ENCODE measurements at regions not wholly inside any gene's neighbourhood (a gene's known extent, or its start where the extent isn't known, plus 50 kb on each side); places are given as distances from the start of the nearest gene placed in this dataset.

DNA sequence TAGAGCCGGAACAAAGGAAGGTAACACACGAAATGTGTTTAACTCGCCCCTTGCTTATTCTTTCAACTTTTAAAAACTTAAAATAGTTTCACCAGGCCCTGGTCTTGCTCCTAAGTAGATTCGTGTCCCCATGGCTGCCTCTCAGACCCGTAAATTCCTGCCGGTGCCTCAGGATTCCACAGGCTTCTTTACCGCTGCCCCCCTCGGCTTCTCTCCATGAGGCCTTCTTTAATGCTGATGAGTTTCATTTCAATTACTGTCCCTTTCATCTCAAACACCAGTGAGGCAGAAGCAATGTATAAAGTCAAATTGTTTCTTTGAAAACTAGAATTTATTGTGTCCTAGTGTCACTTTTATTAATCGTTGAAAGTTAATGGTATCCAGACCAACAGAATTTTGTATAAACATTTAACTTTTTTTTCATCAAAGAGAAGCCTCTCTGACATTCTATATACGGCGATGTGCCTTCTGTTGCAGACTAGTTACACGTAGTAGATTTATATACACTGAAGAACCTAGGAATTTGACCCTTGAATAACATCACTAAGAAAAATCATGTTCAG is 225.2 kb downstream of the C7orf25 start:
- Histone ChIP-seq H3K4me1 (ENCODE audit: control insufficient read depth, insufficient read depth, low read length) (no peaks in the 10 kb centered on the region), H3K27me3 (ENCODE audit: control insufficient read depth, insufficient read depth, low read length) (no peaks in the 10 kb centered on the region), H3K27ac (ENCODE audit: low read length) (no peak overlapping the region), H3K9me3 (ENCODE audit: control insufficient read depth, insufficient read depth, low read depth, low read length) (no peaks in the 10 kb centered on the region), H3K36me3 (ENCODE audit: control insufficient read depth, insufficient read depth, low read length) (no peaks in the 10 kb centered on the region), H3K4me3 (ENCODE audit: low read depth in 2 of 2, low read length in 2 of 2) (no peak overlapping the region)
- in situ Hi-C loops (cut with HindIII; ENCODE audit: low pct_unique_long_range_greater_than_20kb, low sequenced_read_pairs) (no loop called here), intact Hi-C loops (cut with micrococcal nuclease; ENCODE audit: unreplicated experiment) (no loop called here)
- ATAC-seq: no peak
- ChIA-PET CTCF (no interaction called here), POLR2A (no interaction called here)
- BruUV-seq (replicated peaks): no TSS peak
- no peak for DNase-seq (ENCODE audit: low read depth, low spot score)
- TF ChIP-seq REST (IDR thresholded peaks at IDR 0.05; ENCODE audit: insufficient read depth in 1 of 2, low read depth in 2 of 2, low read length in 1 of 2): no peak

GRCh38 chr7:42685911-42686310 is 226.0 kb downstream of the C7orf25 start:
- ATAC-seq: no peak
- no TSS peak for BruUV-seq (replicated peaks)
- H3K4me3 ChIP-seq (ENCODE audit: low read depth in 2 of 2, low read length in 2 of 2): no peak overlapping the region
- no peak overlapping the region for H3K27ac ChIP-seq (ENCODE audit: low read length)
- H3K27me3 ChIP-seq (ENCODE audit: control insufficient read depth, insufficient read depth, low read length): no peaks in the 10 kb centered on the region
- H3K36me3 ChIP-seq (ENCODE audit: control insufficient read depth, insufficient read depth, low read length): no peaks in the 10 kb centered on the region
- DNase-seq (ENCODE audit: low read depth, low spot score): no peak
- in situ Hi-C loops (cut with HindIII; ENCODE audit: low pct_unique_long_range_greater_than_20kb, low sequenced_read_pairs): no loop called here
- intact Hi-C loops (cut with micrococcal nuclease; ENCODE audit: unreplicated experiment): no loop called here
- no peaks in the 10 kb centered on the region for H3K4me1 ChIP-seq (ENCODE audit: control insufficient read depth, insufficient read depth, low read length)
- no peaks in the 10 kb centered on the region for H3K9me3 ChIP-seq (ENCODE audit: control insufficient read depth, insufficient read depth, low read depth, low read length)
- ChIA-PET CTCF (no interaction called here), POLR2A (no interaction called here)
- TF ChIP-seq SIN3A (IDR thresholded peaks at IDR 0.05; ENCODE audit: borderline replicate concordance, insufficient read depth, low read depth, low read length) (no peak), POLR2AphosphoS5 (IDR thresholded peaks at IDR 0.05; ENCODE audit: low read depth, low read length) (no peak), REST (IDR thresholded peaks at IDR 0.05; ENCODE audit: insufficient read depth in 1 of 2, low read depth in 2 of 2, low read length in 1 of 2) (no peak), TCF7L2 (IDR thresholded peaks at IDR 0.05; ENCODE audit: low read depth, low read length) (no peak)
- TF ChIP-seq, protein P1, sequence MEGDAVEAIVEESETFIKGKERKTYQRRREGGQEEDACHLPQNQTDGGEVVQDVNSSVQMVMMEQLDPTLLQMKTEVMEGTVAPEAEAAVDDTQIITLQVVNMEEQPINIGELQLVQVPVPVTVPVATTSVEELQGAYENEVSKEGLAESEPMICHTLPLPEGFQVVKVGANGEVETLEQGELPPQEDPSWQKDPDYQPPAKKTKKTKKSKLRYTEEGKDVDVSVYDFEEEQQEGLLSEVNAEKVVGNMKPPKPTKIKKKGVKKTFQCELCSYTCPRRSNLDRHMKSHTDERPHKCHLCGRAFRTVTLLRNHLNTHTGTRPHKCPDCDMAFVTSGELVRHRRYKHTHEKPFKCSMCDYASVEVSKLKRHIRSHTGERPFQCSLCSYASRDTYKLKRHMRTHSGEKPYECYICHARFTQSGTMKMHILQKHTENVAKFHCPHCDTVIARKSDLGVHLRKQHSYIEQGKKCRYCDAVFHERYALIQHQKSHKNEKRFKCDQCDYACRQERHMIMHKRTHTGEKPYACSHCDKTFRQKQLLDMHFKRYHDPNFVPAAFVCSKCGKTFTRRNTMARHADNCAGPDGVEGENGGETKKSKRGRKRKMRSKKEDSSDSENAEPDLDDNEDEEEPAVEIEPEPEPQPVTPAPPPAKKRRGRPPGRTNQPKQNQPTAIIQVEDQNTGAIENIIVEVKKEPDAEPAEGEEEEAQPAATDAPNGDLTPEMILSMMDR (IDR thresholded peaks at IDR 0.05): no peak
